Right kidney (tissue), 1 donor: ENCODE measurements at regions not wholly inside any gene's neighbourhood (a gene's known extent, or its start where the extent isn't known, plus 50 kb on each side); places are given as distances from the start of the nearest gene placed in this dataset.
"Not testable (repeated sequence)": the region's sequence is repeated elsewhere in the genome, so short reads cannot be mapped to it uniquely, and the experiment has no call there.

ENCODE experiments used
- DNase-seq: peaks from one replicate; pipeline ENCODE4 v3.0.0-alpha.2; 2016

DNA sequence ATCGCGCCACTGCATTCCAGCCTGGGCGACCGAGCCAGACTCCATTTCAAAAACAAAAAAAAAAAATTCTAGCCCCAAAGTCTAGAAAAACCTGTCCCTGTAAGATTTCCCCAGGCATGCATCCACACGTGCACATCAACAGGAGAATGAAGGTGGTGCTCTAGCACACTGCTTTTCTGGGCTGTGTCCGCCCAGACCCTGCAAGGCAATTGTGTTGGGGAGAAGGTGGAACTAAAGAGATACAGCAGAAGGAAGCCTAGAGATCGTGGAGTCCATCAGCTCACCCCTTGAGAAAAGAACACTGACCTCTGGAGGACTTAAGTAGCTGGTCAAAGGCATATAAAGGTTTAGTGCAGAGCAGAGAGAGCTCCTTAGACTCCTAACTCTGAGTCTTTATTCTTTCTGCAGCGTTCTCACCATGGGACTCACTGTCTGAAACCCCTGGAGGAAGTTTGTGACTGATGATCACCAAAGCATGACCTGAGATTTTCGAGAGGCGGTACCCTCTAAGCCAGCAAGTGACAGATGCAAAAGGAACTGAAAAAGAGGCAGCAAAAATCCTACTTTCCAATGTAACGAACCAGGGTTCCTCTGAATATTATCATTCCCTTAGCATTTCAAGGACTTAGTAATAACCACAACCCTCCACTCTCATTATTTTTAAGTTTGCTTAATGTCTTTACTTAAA, 179.8 kb downstream of the MEX3B start:
- no peak for DNase-seq

- DNase-seq = no peak
Measured at GRCh38 chr15:81863162-81863561, 182.7 kb downstream of the MEX3B start.

DNA sequence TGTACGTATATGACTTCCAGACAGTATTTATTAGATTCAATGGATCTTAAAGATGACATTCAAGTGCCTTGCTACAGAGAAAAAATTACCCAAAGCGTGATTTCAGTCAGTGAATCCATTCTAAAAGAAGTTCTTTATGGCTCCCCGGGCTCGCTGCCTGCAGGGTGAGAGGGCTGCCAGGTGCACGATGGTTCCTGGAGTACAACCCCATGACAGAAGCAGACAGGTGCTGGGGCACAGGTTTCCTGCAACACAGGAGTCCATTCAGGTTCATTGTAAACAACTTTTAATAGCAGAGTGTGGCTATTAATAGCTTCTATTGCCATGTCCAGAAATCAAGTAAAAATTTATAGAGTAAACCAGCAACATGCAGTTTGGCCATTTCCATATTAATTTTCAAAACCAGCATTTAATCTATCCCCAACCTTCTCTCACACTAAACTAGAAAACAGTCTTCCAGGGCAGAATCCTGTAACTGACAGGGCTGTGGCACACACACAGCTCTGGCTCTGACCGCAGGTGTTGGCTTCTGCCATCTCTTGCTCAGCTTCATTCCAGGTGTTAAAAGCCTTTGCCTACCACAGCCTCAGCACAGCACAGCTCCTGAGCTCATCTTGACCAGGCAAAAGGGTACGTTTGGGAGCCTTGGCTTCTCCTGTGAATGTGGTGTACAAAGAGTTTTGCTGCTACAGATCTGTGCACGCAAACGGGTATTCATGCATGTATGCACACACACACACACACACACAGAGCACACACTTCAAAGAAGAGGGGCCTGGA, 185.9 kb downstream of the MEX3B start:
- DNase-seq = no peak

- no peak for DNase-seq
Measured at GRCh38 chr15:81858586-81858985, 187.2 kb downstream of the MEX3B start.

DNA sequence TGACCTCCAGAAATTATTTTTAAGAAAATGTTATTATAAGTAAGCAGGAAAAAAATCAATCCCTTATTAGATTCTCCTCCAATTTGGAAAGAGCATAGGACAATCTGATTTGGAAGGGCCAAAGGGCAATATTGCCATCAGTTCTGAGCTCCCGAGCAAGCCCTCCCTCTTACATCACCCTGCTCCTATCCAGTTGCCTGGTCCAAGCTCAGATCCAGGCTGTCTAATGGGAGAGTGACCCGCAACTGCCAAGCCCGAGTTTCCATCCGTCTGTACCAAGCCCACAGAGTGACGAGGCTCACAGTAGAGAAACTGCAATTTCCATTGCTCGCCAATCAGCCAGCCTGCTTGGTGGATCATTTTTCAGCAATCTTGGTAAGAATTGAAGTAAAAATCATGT, 187.7 kb downstream of the MEX3B start:
- DNase-seq = no peak

GRCh38 chr15:81856634-81857026, 189.2 kb downstream of the MEX3B start:
- DNase-seq = no peak

- no peak for DNase-seq
Measured at GRCh38 chr15:81856001-81856633, 189.7 kb downstream of the MEX3B start.

DNA sequence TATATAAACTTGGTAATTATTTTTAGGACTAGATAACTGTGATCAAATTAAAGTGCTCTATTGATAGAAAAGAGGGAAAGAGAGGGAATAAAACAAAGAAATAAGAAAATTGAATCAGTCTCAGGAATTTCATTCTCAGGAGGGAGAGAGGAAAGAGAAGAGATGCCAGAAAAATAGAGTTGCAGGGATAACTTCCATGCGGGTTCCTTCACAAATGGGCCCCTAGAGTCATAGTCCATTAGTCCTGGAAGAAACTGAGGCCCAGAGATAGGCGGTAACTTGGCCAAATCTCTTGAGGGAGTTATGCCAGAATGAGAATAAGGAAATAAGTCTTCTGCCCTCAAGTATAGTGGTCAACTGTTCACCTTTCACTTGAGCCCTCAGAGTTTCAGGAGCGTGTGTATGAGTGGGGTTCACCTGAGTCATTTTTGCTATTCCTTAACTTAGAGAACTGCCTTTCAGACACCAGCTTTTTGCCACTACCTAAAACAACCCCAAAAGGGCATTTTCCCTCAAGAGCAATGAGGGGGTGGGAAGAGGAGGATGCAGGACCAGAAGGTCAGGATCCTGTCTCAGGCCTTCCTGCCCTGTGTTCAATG, 192.6 kb downstream of the MEX3B start:
- DNase-seq = no peak

GRCh38 chr15:81852411-81853149, 193.2 kb downstream of the MEX3B start:
- DNase-seq = no peak

GRCh38 chr15:81851757-81852156, 194.1 kb downstream of the MEX3B start:
- no peak for DNase-seq

GRCh38 chr15:81851325-81851724, 194.5 kb downstream of the MEX3B start:
- no peak for DNase-seq

- DNase-seq = no peak
Measured at GRCh38 chr15:81849289-81849688, 196.5 kb downstream of the MEX3B start.

DNA sequence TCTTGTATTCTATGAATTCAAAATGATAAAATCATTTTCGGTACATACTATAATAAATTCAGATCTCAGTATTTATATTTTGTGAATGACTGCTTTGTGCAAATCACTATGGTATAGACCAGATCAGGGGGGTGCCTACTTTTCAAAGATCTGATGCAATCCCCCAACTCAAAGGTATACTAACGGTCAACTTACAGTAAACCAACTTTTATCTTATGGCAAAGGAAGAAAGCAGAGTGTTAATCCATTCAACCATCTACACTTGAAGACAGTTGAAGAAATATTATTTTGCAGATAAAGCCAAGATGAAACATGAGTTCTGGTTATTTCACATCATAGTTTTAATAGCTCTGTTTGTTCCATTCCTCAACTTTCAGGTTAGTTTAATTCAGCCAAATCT, 197.1 kb downstream of the MEX3B start:
- DNase-seq = no peak

GRCh38 chr15:81843757-81844407, 201.9 kb downstream of the MEX3B start:
- no peak for DNase-seq

GRCh38 chr15:81843226-81843625, 202.6 kb downstream of the MEX3B start:
- no peak for DNase-seq

- no peak for DNase-seq
Measured at GRCh38 chr15:81839387-81839786, 206.4 kb downstream of the MEX3B start.

- no peak for DNase-seq
Measured at GRCh38 chr15:81835731-81836130, 210.1 kb downstream of the MEX3B start.

DNA sequence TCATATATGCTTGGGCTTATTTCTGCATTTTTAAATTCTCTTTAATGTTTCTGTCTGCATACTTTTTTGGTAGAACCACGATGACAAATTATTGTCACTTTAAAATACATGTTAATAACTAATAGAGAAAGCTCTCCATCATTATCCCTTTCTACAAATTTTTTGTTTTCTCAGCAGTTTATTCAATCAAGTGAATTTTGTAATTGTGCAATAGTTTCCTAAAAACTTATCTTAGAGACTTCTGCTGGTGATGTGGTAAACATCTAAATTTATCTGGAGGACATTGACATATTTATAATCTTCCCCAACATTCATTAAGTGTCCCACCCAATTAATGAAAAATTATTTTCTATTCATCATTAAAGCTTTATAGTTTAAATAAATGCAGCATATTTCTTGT, 215.3 kb downstream of the MEX3B start:
- no peak for DNase-seq

GRCh38 chr15:81829918-81830317, 215.9 kb downstream of the MEX3B start:
- DNase-seq = no peak

- DNase-seq = no peak
Measured at GRCh38 chr15:81828135-81828534, 217.7 kb downstream of the MEX3B start.

GRCh38 chr15:81825136-81825535, 220.7 kb downstream of the MEX3B start:
- no peak for DNase-seq

GRCh38 chr15:81822587-81822986, 223.2 kb downstream of the MEX3B start:
- DNase-seq = not testable (repeated sequence)
